ENCODE measurements at regions not wholly inside any gene's neighbourhood (a gene's known extent, or its start where the extent isn't known, plus 50 kb on each side); places are given as distances from the start of the nearest gene placed in this dataset.

DNA sequence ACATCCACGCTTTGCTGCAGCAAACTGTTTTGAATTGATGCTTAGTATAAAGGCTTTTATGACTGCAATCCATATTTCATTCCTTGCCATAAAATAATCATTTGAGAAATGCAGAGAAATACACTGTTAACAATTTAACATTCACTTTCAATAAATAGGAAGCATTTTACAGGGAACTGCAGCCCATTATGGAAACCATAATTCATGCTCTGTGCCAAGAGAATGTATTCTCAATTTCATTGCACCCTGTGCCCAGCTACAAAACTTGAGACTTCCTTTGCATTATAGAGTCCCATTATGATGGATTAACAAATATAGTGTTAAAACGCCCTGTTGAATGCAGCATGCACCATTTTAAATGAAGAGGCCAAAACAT is 134.0 kb downstream of the MED10 start:
- no peak for TF ChIP-seq TAF1 (IDR thresholded peaks at IDR 0.05; ENCODE audit: low read depth)
- TF ChIP-seq, protein P1, sequence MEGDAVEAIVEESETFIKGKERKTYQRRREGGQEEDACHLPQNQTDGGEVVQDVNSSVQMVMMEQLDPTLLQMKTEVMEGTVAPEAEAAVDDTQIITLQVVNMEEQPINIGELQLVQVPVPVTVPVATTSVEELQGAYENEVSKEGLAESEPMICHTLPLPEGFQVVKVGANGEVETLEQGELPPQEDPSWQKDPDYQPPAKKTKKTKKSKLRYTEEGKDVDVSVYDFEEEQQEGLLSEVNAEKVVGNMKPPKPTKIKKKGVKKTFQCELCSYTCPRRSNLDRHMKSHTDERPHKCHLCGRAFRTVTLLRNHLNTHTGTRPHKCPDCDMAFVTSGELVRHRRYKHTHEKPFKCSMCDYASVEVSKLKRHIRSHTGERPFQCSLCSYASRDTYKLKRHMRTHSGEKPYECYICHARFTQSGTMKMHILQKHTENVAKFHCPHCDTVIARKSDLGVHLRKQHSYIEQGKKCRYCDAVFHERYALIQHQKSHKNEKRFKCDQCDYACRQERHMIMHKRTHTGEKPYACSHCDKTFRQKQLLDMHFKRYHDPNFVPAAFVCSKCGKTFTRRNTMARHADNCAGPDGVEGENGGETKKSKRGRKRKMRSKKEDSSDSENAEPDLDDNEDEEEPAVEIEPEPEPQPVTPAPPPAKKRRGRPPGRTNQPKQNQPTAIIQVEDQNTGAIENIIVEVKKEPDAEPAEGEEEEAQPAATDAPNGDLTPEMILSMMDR (IDR thresholded peaks at IDR 0.05; ENCODE audit: poor library complexity, severe bottlenecking), result no peak

All from neural cell (in vitro differentiated cells).